ENCODE measurements at regions not wholly inside any gene's neighbourhood (a gene's known extent, or its start where the extent isn't known, plus 50 kb on each side); places are given as distances from the start of the nearest gene placed in this dataset.

DNA sequence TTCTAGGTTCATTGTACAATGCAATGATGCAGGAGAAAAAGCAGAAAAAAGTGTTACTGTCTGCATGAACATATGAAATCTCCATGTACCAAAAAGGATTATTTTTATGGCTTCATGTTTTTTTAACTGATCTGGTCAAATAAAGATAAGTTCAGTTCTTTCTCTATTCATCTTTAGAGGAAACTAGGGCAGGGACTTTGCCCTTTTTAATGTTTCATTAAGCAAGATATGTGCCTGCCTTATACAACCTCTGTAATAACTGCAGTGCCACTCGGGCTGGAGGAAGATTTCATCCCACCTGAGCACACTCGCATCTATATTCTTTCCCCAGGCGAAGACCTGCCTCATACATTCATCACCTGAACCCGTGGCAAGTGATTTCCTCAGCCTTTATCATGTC lies 157.9 kb upstream of the DDX18 start:
- H2AK5ac ChIP-seq (ENCODE audit: low read depth, low read length) = no peak overlapping the region
- 0% methylated on average over 1 of the region's 4 CpGs; no CpG with 5 or more reads in 1 of the 2 experiments for WGBS, 2 experiments (ENCODE audit: extremely low coverage in 2 of 2, insufficient read length in 1 of 2)
- no peak for ATAC-seq (ENCODE audit: low read depth)

More for the DNA sequence above, 157.9 kb upstream of the DDX18 start:
- Histone ChIP-seq H3K27ac (ENCODE audit: insufficient read depth, low read length) (no peak overlapping the region), H4K8ac (ENCODE audit: low read depth in 2 of 2, low read length in 2 of 2) (no peak overlapping the region), H2BK5ac (ENCODE audit: low read depth, low read length, poor library complexity, severe bottlenecking) (no peak overlapping the region), H3K56ac (ENCODE audit: extremely low read depth, insufficient read depth, low read length) (no peak overlapping the region), H2BK120ac (ENCODE audit: low read depth, low read length) (no peak overlapping the region), H2BK15ac (ENCODE audit: low read depth, low read length) (no peak overlapping the region), H3K4me1 (ENCODE audit: control insufficient read depth, insufficient read depth, low read length) (no peaks in the 10 kb centered on the region), H4K20me1 (ENCODE audit: insufficient read depth, low read length) (no peaks in the 10 kb centered on the region), H3K14ac (replicated peaks; ENCODE audit: low read depth, low read length) (no peak overlapping the region), H2AFZ (replicated peaks; ENCODE audit: low read length, poor library complexity) (no peak overlapping the region), H3K4me3 (ENCODE audit: insufficient read depth, low read depth, low read length) (no peak overlapping the region), H3K18ac (ENCODE audit: low read depth, low read length) (no peak overlapping the region), H2BK20ac (ENCODE audit: low read depth, low read length) (no peak overlapping the region), H4K5ac (ENCODE audit: low read depth, low read length) (no peak overlapping the region), H3K23ac (ENCODE audit: low read depth, low read length) (no peak overlapping the region), H2AK9ac (replicated peaks; ENCODE audit: low read depth, low read length, poor library complexity) (no peak overlapping the region), H3K4me2 (ENCODE audit: low read depth, low read length) (no peak overlapping the region), H4K91ac (ENCODE audit: insufficient read depth, low read depth, low read length) (no peak overlapping the region), H3K27me3 (ENCODE audit: control insufficient read depth, insufficient read depth, low read length) (no peaks in the 10 kb centered on the region), H3K36me3 (ENCODE audit: control insufficient read depth, insufficient read depth, low read length) (no peaks in the 10 kb centered on the region), H3K9me3 (ENCODE audit: control insufficient read depth, insufficient read depth, low read length) (peaks cover 7% of the 10 kb centered on the region; the same call in 1 of the 2 replicates), H3K9me1 (ENCODE audit: insufficient read depth, low read length) (no peaks in the 10 kb centered on the region), H3K4ac (ENCODE audit: low read depth, low read length) (no peak overlapping the region), H3K9ac (ENCODE audit: low read depth, low read length) (no peak overlapping the region), H3K79me1 (ENCODE audit: low read depth in 1 of 2, low read length in 2 of 2) (no peaks in the 10 kb centered on the region)
- DNase-seq = no peak
- TF ChIP-seq RCOR1 (IDR thresholded peaks at IDR 0.05; ENCODE audit: insufficient replicate concordance, low read length) (no peak), RFX5 (IDR thresholded peaks at IDR 0.05; ENCODE audit: low read depth, low read length) (no peak), NFE2L2 (IDR thresholded peaks at IDR 0.05; ENCODE audit: low read depth, low read length) (no peak), MXI1 (IDR thresholded peaks at IDR 0.05; ENCODE audit: borderline replicate concordance, low read depth, low read length) (no peak), MAFK (IDR thresholded peaks at IDR 0.05; ENCODE audit: low read depth, low read length) (no peak), MAZ (IDR thresholded peaks at IDR 0.05; ENCODE audit: borderline replicate concordance, low read depth, low read length) (no peak), POLR2A (IDR thresholded peaks at IDR 0.05; ENCODE audit: low read depth, low read length) (no peak), FOS (IDR thresholded peaks at IDR 0.05; ENCODE audit: low read depth, low read length) (no peak), CHD1 (IDR thresholded peaks at IDR 0.05; ENCODE audit: low read depth, low read length) (no peak)
- TF ChIP-seq, protein P1, sequence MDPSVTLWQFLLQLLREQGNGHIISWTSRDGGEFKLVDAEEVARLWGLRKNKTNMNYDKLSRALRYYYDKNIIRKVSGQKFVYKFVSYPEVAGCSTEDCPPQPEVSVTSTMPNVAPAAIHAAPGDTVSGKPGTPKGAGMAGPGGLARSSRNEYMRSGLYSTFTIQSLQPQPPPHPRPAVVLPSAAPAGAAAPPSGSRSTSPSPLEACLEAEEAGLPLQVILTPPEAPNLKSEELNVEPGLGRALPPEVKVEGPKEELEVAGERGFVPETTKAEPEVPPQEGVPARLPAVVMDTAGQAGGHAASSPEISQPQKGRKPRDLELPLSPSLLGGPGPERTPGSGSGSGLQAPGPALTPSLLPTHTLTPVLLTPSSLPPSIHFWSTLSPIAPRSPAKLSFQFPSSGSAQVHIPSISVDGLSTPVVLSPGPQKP (IDR thresholded peaks at IDR 0.05; ENCODE audit: borderline replicate concordance, low read depth, low read length) = no peak
- TF ChIP-seq, protein P2, sequence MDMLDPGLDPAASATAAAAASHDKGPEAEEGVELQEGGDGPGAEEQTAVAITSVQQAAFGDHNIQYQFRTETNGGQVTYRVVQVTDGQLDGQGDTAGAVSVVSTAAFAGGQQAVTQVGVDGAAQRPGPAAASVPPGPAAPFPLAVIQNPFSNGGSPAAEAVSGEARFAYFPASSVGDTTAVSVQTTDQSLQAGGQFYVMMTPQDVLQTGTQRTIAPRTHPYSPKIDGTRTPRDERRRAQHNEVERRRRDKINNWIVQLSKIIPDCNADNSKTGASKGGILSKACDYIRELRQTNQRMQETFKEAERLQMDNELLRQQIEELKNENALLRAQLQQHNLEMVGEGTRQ (IDR thresholded peaks at IDR 0.05; ENCODE audit: low read depth, low read length) = no peak
- TF ChIP-seq, protein P3, sequence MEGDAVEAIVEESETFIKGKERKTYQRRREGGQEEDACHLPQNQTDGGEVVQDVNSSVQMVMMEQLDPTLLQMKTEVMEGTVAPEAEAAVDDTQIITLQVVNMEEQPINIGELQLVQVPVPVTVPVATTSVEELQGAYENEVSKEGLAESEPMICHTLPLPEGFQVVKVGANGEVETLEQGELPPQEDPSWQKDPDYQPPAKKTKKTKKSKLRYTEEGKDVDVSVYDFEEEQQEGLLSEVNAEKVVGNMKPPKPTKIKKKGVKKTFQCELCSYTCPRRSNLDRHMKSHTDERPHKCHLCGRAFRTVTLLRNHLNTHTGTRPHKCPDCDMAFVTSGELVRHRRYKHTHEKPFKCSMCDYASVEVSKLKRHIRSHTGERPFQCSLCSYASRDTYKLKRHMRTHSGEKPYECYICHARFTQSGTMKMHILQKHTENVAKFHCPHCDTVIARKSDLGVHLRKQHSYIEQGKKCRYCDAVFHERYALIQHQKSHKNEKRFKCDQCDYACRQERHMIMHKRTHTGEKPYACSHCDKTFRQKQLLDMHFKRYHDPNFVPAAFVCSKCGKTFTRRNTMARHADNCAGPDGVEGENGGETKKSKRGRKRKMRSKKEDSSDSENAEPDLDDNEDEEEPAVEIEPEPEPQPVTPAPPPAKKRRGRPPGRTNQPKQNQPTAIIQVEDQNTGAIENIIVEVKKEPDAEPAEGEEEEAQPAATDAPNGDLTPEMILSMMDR (conservative IDR thresholded peaks at IDR 0.05; ENCODE audit: low read depth, low read length) = no peak
- intact Hi-C loops (cut with micrococcal nuclease) (no loop called here), dilution Hi-C loops (cut with HindIII; ENCODE audit: low sequenced_read_pairs, unreplicated experiment) (no loop called here), in situ Hi-C loops (cut with MboI; ENCODE audit: low sequenced_read_pairs) (no loop called here)
- POLR2A ChIA-PET (ENCODE audit: unreplicated experiment) = no interaction called here
- BruUV-seq (replicated peaks) = no TSS peak
- CTCF ChIA-PET = no interaction called here
